AG09319 (cell line): ENCODE measurements at regions not wholly inside any gene's neighbourhood (a gene's known extent, or its start where the extent isn't known, plus 50 kb on each side); places are given as distances from the start of the nearest gene placed in this dataset.
"Not testable (repeated sequence)": the region's sequence is repeated elsewhere in the genome, so short reads cannot be mapped to it uniquely, and the experiment has no call there.

Experiments
- DNase-seq: peaks from one replicate; pipeline ENCODE4 v3.0.0-alpha.2; 2010; ENCODE audit warnings: low read depth; ENCODE audit errors: extremely low read depth
- TF ChIP-seq, protein P1 (sequence below): IDR thresholded peaks from 2 replicates; pipeline ENCODE4 v1.5.1; 2011; ENCODE audit warnings: low read depth, mild to moderate bottlenecking, inconsistent platforms, low read length, moderate library complexity

- TF ChIP-seq, protein P1, sequence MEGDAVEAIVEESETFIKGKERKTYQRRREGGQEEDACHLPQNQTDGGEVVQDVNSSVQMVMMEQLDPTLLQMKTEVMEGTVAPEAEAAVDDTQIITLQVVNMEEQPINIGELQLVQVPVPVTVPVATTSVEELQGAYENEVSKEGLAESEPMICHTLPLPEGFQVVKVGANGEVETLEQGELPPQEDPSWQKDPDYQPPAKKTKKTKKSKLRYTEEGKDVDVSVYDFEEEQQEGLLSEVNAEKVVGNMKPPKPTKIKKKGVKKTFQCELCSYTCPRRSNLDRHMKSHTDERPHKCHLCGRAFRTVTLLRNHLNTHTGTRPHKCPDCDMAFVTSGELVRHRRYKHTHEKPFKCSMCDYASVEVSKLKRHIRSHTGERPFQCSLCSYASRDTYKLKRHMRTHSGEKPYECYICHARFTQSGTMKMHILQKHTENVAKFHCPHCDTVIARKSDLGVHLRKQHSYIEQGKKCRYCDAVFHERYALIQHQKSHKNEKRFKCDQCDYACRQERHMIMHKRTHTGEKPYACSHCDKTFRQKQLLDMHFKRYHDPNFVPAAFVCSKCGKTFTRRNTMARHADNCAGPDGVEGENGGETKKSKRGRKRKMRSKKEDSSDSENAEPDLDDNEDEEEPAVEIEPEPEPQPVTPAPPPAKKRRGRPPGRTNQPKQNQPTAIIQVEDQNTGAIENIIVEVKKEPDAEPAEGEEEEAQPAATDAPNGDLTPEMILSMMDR: no peak
- no peak for DNase-seq
These were observed 136.6 kb downstream of the LMNTD1 start for GRCh38 chr12:25416516-25416915.

DNA sequence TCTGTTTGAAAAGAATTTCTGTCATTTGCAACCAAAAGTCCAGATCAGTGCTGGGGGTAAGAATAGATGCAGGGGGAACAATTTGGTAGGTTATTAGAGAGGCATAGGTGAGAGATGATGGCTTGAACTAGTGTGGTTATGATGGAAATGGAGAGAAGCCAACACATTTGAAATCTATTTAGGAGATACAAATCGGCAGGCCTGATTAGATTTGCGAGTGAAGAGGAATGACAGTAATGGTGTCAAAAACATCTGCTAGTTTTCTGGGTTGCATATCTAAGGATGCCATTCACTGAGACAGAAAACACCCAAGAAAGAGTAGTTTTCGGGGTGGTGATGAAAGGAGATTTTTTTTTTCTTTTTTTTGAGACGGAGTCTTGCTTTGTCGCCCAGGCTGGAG lies 138.1 kb downstream of the LMNTD1 start:
- TF ChIP-seq, protein P1: no peak
- no peak for DNase-seq

- no peak for DNase-seq
These were observed 140.3 kb downstream of the LMNTD1 start for GRCh38 chr12:25412735-25413134.

DNA sequence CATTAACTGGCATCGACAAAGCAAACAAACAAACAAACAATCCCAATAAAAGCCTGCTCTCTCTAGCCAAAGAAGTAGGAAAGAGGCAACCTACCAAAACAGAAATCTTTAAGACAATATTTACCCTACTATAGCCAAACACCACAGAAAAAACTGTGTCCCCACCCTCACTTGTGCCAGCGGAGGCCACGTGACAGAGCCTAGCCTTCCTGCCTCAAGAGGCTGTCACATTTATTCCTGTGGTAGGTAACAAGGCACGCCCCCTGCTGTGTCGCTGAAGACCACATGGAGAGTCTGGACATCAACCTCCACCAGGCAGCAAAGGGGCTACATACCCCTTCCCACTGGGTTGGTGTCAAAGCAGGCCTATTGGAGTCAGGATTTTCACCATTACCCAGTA lies 148.1 kb downstream of the LMNTD1 start:
- TF ChIP-seq, protein P1: no peak
- no peak for DNase-seq

More at GRCh38 chr12:25412735-25413134, 140.3 kb downstream of the LMNTD1 start:
- TF ChIP-seq, protein P1: no peak

DNA sequence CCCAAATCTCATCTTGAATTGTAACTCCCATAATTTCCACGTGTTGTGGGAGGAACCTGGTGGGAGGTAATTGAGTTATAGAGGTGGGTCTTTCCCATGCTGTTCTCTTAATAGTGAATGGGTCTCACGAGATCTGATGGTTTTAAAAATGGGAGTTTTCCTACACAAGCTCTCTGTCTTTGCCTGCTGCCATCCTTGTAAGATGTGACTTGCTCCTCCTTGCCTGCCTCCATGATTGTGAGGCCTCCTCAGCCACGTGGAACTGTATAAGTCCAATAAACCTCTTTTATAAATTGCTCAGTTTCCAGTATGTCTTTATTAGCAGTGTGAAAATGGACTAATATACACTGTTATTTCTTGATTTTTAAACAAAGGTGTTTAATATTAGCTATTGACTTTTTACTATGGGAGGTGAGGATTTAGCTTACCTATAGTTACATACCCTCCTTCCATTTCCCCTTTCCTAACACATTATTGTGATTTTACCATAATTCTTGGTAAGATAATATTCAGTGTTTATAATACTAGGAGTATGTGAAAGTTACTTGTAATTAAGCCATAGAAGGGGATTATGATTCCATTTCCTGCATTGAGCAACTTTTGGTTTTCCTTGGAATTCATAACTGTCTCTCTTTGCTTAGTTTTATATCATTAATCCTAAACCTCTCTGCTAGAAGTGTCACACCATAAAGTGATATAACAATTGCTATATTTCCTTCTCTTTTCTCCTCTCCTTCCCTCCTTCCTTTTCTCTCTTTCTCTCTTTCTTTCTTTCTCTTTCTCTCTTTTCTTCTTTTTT lies 151.0 kb upstream of the KRAS start:
- no peak for DNase-seq
- TF ChIP-seq, protein P1: no peak

DNA sequence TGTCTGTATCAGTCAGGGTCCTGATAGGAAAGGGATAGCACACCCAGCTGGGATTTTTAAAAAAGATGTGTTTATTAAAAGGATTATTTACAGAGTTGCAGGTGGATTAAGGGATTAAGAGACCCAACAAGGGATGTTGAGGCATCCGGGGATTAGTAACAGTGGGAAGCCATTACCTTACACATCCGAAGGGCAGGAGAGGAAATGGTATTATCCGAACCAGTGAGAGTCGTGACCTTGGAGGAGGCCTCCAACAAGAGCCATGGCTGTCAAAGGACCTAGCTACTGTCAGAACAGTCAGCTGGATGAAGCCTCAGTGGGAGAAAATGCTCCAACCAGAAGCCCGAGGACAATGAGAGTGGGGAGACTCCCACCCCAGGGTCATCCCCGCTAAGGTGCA lies 146.3 kb upstream of the KRAS start:
- no peak for DNase-seq
- TF ChIP-seq, protein P1: no peak

DNA sequence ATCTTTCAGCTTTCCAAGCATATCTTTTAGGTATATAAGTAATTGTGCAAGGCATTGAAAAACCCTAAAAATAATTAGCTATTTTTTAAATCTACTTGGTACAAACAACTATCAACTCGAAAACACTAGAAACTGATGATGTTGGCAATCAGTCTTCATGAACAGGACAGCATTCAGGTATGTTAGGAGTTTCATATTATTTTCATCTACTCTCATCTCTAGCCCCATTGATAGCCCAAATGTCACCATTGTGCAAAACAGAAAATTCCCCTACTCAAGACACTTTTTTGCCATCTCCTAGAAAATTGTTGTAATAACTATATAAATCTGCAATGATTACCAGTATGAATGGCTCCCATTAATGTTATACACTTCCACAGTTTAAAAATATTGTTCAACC lies 144.5 kb upstream of the KRAS start:
- no peak for DNase-seq
- TF ChIP-seq, protein P1: no peak

GRCh38 chr12:25394775-25395174 lies 144.0 kb upstream of the KRAS start:
- not testable (repeated sequence) for DNase-seq
